ENCODE measurements at regions not wholly inside any gene's neighbourhood (a gene's known extent, or its start where the extent isn't known, plus 50 kb on each side); places are given as distances from the start of the nearest gene placed in this dataset.

DNA sequence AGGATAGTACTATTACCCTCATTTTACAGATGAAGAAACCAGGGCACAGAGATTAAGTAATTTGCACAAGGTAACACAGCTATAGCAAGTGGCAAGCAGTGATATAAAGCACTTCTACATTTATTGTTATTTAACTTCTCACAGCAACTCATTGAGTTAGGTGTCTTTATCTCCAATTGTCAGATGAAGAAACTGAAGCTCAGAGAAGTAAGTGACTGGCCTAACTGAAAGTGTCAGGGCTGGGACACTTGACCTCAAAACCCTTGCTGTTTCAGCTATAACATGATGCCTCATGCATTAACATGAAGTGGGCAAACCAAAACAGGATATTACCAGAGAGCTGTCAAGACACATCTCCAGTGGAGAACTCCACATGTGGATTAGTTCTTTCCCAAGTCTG, 65.8 kb upstream of the LEKR1 start:
- DNase-seq (ENCODE audit: extremely low read depth in 1 of 11, low read depth in 9 of 11, low spot score in 4 of 11): no peak

DNA sequence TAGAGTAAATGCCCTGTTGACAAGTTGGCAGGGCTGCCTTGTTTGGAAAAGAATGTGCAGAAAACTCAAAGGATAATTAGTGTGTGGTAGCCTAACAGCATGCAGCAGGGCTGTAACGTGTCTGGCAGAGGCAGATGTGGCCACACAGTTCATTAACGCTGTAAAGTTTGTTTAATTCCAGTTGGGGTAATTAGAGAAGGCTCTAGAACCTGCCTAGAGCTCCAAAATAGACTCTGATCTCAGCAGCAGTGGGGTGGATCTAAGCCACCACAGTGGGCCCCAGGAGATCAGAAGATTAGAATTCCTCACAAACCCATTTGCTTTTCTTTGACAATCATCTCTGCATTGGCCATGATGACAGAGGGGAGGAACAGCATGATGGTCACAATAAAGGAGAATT, 65.1 kb upstream of the LEKR1 start:
- no peak for DNase-seq (ENCODE audit: extremely low read depth in 1 of 11, low read depth in 9 of 11, low spot score in 4 of 11)

- no peak for DNase-seq (ENCODE audit: extremely low read depth in 1 of 11, low read depth in 9 of 11, low spot score in 4 of 11)
Measured at GRCh38 chr3:156761713-156762451, 64.3 kb upstream of the LEKR1 start.

- peak in 6 of 11 donors; percentile 38 to 61 (median 54) for DNase-seq (ENCODE audit: extremely low read depth in 1 of 11, low read depth in 9 of 11, low spot score in 4 of 11)
Measured at GRCh38 chr3:156762631-156763185, 63.4 kb upstream of the LEKR1 start.

DNA sequence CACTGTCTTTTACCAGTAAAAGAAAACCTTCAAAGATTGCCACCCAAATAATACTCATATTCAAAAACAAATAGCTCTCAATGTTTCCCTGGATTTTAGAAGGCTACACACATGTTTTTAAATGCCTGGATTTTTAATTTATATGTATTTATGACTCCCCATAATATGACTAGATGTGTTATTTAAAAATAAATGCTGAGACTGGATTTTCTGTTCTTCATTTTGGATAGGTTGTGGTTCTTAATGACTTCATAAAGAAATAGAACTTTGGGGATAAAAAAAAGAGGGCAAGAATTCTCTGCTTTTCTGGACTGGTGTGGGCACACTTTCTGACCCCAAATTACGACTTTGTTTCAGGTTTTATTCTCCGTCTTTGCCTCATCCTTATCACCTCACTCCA, 62.8 kb upstream of the LEKR1 start:
- DNase-seq (ENCODE audit: extremely low read depth in 1 of 11, low read depth in 9 of 11, low spot score in 4 of 11): no peak

- DNase-seq (ENCODE audit: extremely low read depth in 1 of 11, low read depth in 9 of 11, low spot score in 4 of 11): no peak
Measured at GRCh38 chr3:156763931-156764720, 62.0 kb upstream of the LEKR1 start.

GRCh38 chr3:156764751-156765150, 61.4 kb upstream of the LEKR1 start:
- no peak for DNase-seq (ENCODE audit: extremely low read depth in 1 of 11, low read depth in 9 of 11, low spot score in 4 of 11)

- DNase-seq (ENCODE audit: extremely low read depth in 1 of 11, low read depth in 9 of 11, low spot score in 4 of 11): no peak
Measured at GRCh38 chr3:156768390-156768789, 57.8 kb upstream of the LEKR1 start.

- no peak for DNase-seq (ENCODE audit: extremely low read depth in 1 of 11, low read depth in 9 of 11, low spot score in 4 of 11)
Measured at GRCh38 chr3:156769721-156770654, 56.2 kb upstream of the LEKR1 start.

DNA sequence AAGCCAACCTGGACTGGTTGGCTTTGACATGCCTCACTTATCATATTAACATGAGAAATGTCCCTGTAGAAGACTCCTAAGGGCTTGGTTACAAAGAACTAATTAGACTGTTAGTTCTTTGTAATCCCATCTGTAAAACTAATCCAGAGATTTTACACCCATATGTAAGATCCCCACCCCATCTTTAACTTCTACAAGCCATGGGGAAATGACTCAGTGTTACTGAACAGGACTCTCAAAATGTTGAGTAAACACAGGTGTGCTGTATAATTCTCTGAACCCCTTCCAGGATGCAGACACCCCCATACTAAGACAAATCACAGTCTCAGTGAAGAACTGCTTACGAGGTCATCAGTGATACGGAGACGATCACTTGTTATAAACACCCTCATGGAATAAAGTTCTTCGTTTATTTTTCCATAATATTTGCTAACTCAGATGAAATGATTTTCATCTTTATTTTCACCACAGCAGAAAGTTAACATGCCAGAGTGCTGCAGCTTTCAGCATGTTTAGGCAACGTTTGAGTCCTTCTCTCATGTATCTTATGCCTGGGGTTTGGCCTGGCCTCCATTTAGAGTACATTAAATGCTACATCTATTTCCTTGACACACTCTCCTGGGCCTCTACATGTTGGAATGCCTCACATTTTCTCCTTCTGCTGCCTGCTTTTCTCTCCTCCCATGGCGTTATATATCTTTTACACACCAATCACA, 55.3 kb upstream of the LEKR1 start:
- DNase-seq (ENCODE audit: extremely low read depth in 1 of 11, low read depth in 9 of 11, low spot score in 4 of 11): no peak

GRCh38 chr3:156772588-156773206, 53.5 kb upstream of the LEKR1 start:
- no peak for DNase-seq (ENCODE audit: extremely low read depth in 1 of 11, low read depth in 9 of 11, low spot score in 4 of 11)

DNA sequence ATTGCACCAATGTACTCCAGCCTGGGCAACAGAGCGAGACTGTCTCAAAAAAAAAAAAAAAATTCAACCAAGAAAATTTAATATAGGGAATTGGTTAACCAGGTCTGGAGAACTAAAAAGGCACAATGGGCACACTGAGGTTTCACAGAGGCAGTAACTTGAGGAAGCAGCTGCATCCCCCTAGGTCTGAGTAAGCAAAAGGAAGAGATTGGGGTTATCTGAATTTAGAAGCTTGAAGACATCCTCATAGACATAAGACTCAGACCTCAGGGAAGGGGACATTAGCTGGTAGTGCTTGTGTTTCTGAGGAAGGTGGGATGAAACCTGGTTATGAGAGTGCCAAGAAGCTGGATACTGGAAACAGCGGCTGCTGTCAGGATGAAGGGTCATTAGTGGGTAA, 50.1 kb upstream of the LEKR1 start:
- no peak for DNase-seq (ENCODE audit: extremely low read depth in 1 of 11, low read depth in 9 of 11, low spot score in 4 of 11)
